ENCODE measurements at regions not wholly inside any gene's neighbourhood (a gene's known extent, or its start where the extent isn't known, plus 50 kb on each side); places are given as distances from the start of the nearest gene placed in this dataset.

GRCh38 chr11:95308512-95309035 is 77.6 kb upstream of the SESN3 start:
- Histone ChIP-seq H3K79me2 (ENCODE audit: low read length) (no peaks in the 10 kb centered on the region), H3K27me3 (ENCODE audit: low read length) (0 out of 2 replicates have a peak, but pooled peaks cover 6% of the 10 kb centered on the region), H3K4me3 (ENCODE audit: low read length) (no peak overlapping the region), H3K4me1 (ENCODE audit: insufficient read depth, low read length) (no peaks in the 10 kb centered on the region), H2AFZ (ENCODE audit: low read length) (no peak overlapping the region), H3F3A (ENCODE audit: low read length, unreplicated experiment) (no peaks in the 10 kb centered on the region), H3K27ac (ENCODE audit: low read length) (no peak overlapping the region), H3K9me3 (ENCODE audit: low read length) (no peaks in the 10 kb centered on the region), H3K9me2 (replicated peaks; ENCODE audit: low read length) (no peaks in the 10 kb centered on the region), H3K9ac (ENCODE audit: low read length) (no peak overlapping the region), H3K4me2 (ENCODE audit: low read length) (no peak overlapping the region), H3K36me3 (ENCODE audit: low read depth, low read length) (no peaks in the 10 kb centered on the region), H4K20me1 (ENCODE audit: low read length) (no peaks in the 10 kb centered on the region)
- DNase-seq (no peak), ATAC-seq (no peak)
- POLR2A ChIA-PET (ENCODE audit: unreplicated experiment), result no interaction called here
- no TSS peak for BruUV-seq (replicated peaks)
- TF ChIP-seq EZH2 (IDR thresholded peaks at IDR 0.05; ENCODE audit: low read length, unreplicated experiment) (no peak), EZH2phosphoT487 (IDR thresholded peaks at IDR 0.05; ENCODE audit: borderline replicate concordance, low read length) (no peak)
- TF ChIP-seq, protein P1, sequence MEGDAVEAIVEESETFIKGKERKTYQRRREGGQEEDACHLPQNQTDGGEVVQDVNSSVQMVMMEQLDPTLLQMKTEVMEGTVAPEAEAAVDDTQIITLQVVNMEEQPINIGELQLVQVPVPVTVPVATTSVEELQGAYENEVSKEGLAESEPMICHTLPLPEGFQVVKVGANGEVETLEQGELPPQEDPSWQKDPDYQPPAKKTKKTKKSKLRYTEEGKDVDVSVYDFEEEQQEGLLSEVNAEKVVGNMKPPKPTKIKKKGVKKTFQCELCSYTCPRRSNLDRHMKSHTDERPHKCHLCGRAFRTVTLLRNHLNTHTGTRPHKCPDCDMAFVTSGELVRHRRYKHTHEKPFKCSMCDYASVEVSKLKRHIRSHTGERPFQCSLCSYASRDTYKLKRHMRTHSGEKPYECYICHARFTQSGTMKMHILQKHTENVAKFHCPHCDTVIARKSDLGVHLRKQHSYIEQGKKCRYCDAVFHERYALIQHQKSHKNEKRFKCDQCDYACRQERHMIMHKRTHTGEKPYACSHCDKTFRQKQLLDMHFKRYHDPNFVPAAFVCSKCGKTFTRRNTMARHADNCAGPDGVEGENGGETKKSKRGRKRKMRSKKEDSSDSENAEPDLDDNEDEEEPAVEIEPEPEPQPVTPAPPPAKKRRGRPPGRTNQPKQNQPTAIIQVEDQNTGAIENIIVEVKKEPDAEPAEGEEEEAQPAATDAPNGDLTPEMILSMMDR (conservative IDR thresholded peaks at IDR 0.05; ENCODE audit: low read depth, low read length), result no peak
- CTCF ChIA-PET, result no interaction called here
- intact Hi-C loops (cut with micrococcal nuclease), result no loop called here

GRCh38 chr11:95307286-95307685 is 76.3 kb upstream of the SESN3 start:
- TF ChIP-seq EZH2phosphoT487 (IDR thresholded peaks at IDR 0.05; ENCODE audit: borderline replicate concordance, low read length) (no peak), EZH2 (IDR thresholded peaks at IDR 0.05; ENCODE audit: low read length, unreplicated experiment) (no peak)
- TF ChIP-seq, protein P1 (conservative IDR thresholded peaks at IDR 0.05; ENCODE audit: low read depth, low read length), result no peak
- no peaks in the 10 kb centered on the region for H4K20me1 ChIP-seq (ENCODE audit: low read length)
- H3K4me2 ChIP-seq (ENCODE audit: low read length), result no peak overlapping the region
- no peaks in the 10 kb centered on the region for H3K4me1 ChIP-seq (ENCODE audit: insufficient read depth, low read length)
- H3K9ac ChIP-seq (ENCODE audit: low read length), result no peak overlapping the region
- no peak overlapping the region for H2AFZ ChIP-seq (ENCODE audit: low read length)
- no peaks in the 10 kb centered on the region for H3K9me2 ChIP-seq (replicated peaks; ENCODE audit: low read length)
- POLR2A ChIA-PET (ENCODE audit: unreplicated experiment), result no interaction called here
- DNase-seq, result no peak
- no peaks in the 10 kb centered on the region for H3K9me3 ChIP-seq (ENCODE audit: low read length)
- no peak for ATAC-seq
- H3K27me3 ChIP-seq (ENCODE audit: low read length), result peaks cover 12% of the 10 kb centered on the region; the same call in 1 of the 2 replicates
- no TSS peak for BruUV-seq (replicated peaks)
- CTCF ChIA-PET, result no interaction called here
- H3K36me3 ChIP-seq (ENCODE audit: low read depth, low read length), result no peaks in the 10 kb centered on the region
- no peak overlapping the region for H3K27ac ChIP-seq (ENCODE audit: low read length)
- no peaks in the 10 kb centered on the region for H3F3A ChIP-seq (ENCODE audit: low read length, unreplicated experiment)
- intact Hi-C loops (cut with micrococcal nuclease), result no loop called here
- H3K4me3 ChIP-seq (ENCODE audit: low read length), result no peak overlapping the region
- H3K79me2 ChIP-seq (ENCODE audit: low read length), result no peaks in the 10 kb centered on the region

DNA sequence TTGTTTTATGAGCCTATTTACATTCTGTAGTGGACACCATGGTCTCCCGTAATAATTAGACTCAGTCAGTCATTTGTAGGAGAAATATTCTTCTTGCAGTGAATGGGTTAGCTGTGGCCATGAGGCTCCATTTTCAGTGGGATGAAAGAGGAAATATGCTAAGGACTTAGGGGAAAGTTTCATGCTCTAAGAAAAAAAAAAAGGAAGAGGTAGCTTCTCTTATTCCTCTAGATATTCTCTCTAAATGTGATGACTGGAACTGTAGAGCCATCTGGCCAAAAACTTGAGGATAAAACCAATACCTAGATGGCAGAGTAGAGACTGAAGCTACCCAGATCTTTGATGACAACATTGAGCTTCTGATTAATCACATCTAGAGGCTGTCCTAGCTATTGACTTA is 75.8 kb upstream of the SESN3 start:
- H3K4me3 ChIP-seq (ENCODE audit: low read length), result no peak overlapping the region
- no peaks in the 10 kb centered on the region for H3F3A ChIP-seq (ENCODE audit: low read length, unreplicated experiment)
- no peaks in the 10 kb centered on the region for H4K20me1 ChIP-seq (ENCODE audit: low read length)
- H3K9me3 ChIP-seq (ENCODE audit: low read length), result no peaks in the 10 kb centered on the region
- no peak for ATAC-seq
- no peak overlapping the region for H3K27ac ChIP-seq (ENCODE audit: low read length)
- no peaks in the 10 kb centered on the region for H3K9me2 ChIP-seq (replicated peaks; ENCODE audit: low read length)
- TF ChIP-seq EZH2 (IDR thresholded peaks at IDR 0.05; ENCODE audit: low read length, unreplicated experiment) (no peak), EZH2phosphoT487 (IDR thresholded peaks at IDR 0.05; ENCODE audit: borderline replicate concordance, low read length) (no peak)
- TF ChIP-seq, protein P1 (conservative IDR thresholded peaks at IDR 0.05; ENCODE audit: low read depth, low read length), result no peak
- no peak overlapping the region for H3K9ac ChIP-seq (ENCODE audit: low read length)
- H3K27me3 ChIP-seq (ENCODE audit: low read length), result peaks cover 13% of the 10 kb centered on the region; the same call in 1 of the 2 replicates
- H3K36me3 ChIP-seq (ENCODE audit: low read depth, low read length), result no peaks in the 10 kb centered on the region
- intact Hi-C loops (cut with micrococcal nuclease), result no loop called here
- ChIA-PET CTCF (no interaction called here), POLR2A (ENCODE audit: unreplicated experiment) (no interaction called here)
- no peak for DNase-seq
- H3K79me2 ChIP-seq (ENCODE audit: low read length), result no peaks in the 10 kb centered on the region
- H2AFZ ChIP-seq (ENCODE audit: low read length), result no peak overlapping the region
- H3K4me1 ChIP-seq (ENCODE audit: insufficient read depth, low read length), result no peaks in the 10 kb centered on the region
- no TSS peak for BruUV-seq (replicated peaks)
- no peak overlapping the region for H3K4me2 ChIP-seq (ENCODE audit: low read length)
